IMR-90 (cell line): ENCODE measurements at regions not wholly inside any gene's neighbourhood (a gene's known extent, or its start where the extent isn't known, plus 50 kb on each side); places are given as distances from the start of the nearest gene placed in this dataset.

Experiments used
- ATAC-seq: fragments of 200-7000 bp; cut with Tn5 transposase; 2 replicates; pipeline ENCODE4 v1.9.1; 2020; ENCODE audit warnings: low read depth, mild to moderate bottlenecking, moderate library complexity
- BruUV-seq: library from RNA; stranded (reverse); fragments of 400-500 nt; replicated peaks from 2 replicates; lab custom pipeline; 2021; lab: Mats Ljungman, UMichigan
- CTCF ChIA-PET: fragments of 300-600 bp; formaldehyde crosslinking; extraction: SDS; loops from one replicate; lab custom pipeline; 2021; ENCODE audit warnings: antibody characterized with exemption; lab: Yijun Ruan, JAX
- POLR2A ChIA-PET: fragments of 300-600 bp; sonication (Branson Sonifier 250); formaldehyde crosslinking; loops from one replicate; lab custom pipeline; 2022; ENCODE audit warnings: antibody characterized with exemption; ENCODE audit not compliant: unreplicated experiment; lab: Charles Lee
- DNase-seq: peaks from one replicate; pipeline ENCODE4 v3.0.0; 2013
- H2AFZ ChIP-seq: replicated peaks from 2 replicates; pipeline ENCODE3; 2013; ENCODE audit warnings: low read length, mild to moderate bottlenecking; ENCODE audit not compliant: poor library complexity
- H2AK5ac ChIP-seq: 2 replicates; pipeline ENCODE4 v1.6.1; 2013; ENCODE audit warnings: low read depth, low read length, inconsistent platforms
- H2AK9ac ChIP-seq: replicated peaks from 2 replicates; pipeline ENCODE3; 2013; ENCODE audit warnings: mild to moderate bottlenecking, low read depth, low read length, moderate library complexity; ENCODE audit not compliant: poor library complexity
- H2BK120ac ChIP-seq: 2 replicates; pipeline ENCODE4 v1.6.1; 2013; ENCODE audit warnings: low read depth, low read length, inconsistent platforms
- H2BK15ac ChIP-seq: 3 replicates; pipeline ENCODE4 v1.6.1; 2013; ENCODE audit warnings: low read depth, low read length, inconsistent platforms
- H2BK20ac ChIP-seq: 2 replicates; pipeline ENCODE4 v1.6.1; 2013; ENCODE audit warnings: low read depth, mild to moderate bottlenecking, inconsistent platforms, low read length, moderate library complexity
- H2BK5ac ChIP-seq: 2 replicates; pipeline ENCODE4 v1.6.1; 2013; ENCODE audit warnings: mild to moderate bottlenecking, low read depth, low read length, inconsistent platforms; ENCODE audit not compliant: poor library complexity, severe bottlenecking
- H3K14ac ChIP-seq: replicated peaks from 2 replicates; pipeline ENCODE4 v1.6.1; 2013; ENCODE audit warnings: low read depth, low read length, inconsistent platforms
- H3K18ac ChIP-seq: 2 replicates; pipeline ENCODE4 v1.6.1; 2013; ENCODE audit warnings: low read depth, low read length, control low read depth
- H3K23ac ChIP-seq: 2 replicates; pipeline ENCODE4 v1.6.1; 2013; ENCODE audit warnings: low read depth, low read length, inconsistent platforms
- H3K27ac ChIP-seq: 2 replicates; pipeline ENCODE4 v1.5.1; 2013; ENCODE audit warnings: mild to moderate bottlenecking, control low read depth, low read length; ENCODE audit not compliant: insufficient read depth
- H3K27me3 ChIP-seq: 2 replicates; pipeline ENCODE4 v1.6.1; 2013; ENCODE audit warnings: low read length; ENCODE audit not compliant: control insufficient read depth, insufficient read depth
- H3K36me3 ChIP-seq: 2 replicates; pipeline ENCODE4 v1.6.1; 2013; ENCODE audit warnings: low read length, mixed read lengths; ENCODE audit not compliant: control insufficient read depth, insufficient read depth
- H3K4ac ChIP-seq: 2 replicates; pipeline ENCODE4 v1.6.1; 2013; ENCODE audit warnings: low read depth, low read length, inconsistent platforms
- H3K4me1 ChIP-seq: 2 replicates; pipeline ENCODE4 v1.6.1; 2013; ENCODE audit warnings: low read length, mixed read lengths; ENCODE audit not compliant: control insufficient read depth, insufficient read depth
- H3K4me2 ChIP-seq: 2 replicates; pipeline ENCODE4 v1.6.1; 2013; ENCODE audit warnings: low read depth, mild to moderate bottlenecking, control low read depth, low read length, moderate library complexity
- H3K4me3 ChIP-seq: 2 replicates; pipeline ENCODE4 v1.5.1; 2013; ENCODE audit warnings: low read depth, mild to moderate bottlenecking, control low read depth, low read length, moderate library complexity; ENCODE audit not compliant: insufficient read depth
- H3K56ac ChIP-seq: 2 replicates; pipeline ENCODE4 v1.6.1; 2013; ENCODE audit warnings: low read length, inconsistent platforms; ENCODE audit not compliant: insufficient read depth; ENCODE audit errors: extremely low read depth
- H3K79me1 ChIP-seq, 2 experiments: 2 replicates each; pipeline ENCODE4 v1.6.1; 2013; ENCODE audit warnings: low read length in 2 of 2, inconsistent platforms in 1 of 2, low read depth in 1 of 2
- H3K9ac ChIP-seq: 2 replicates; pipeline ENCODE4 v1.6.1; 2013; ENCODE audit warnings: low read depth, low read length, control low read depth
- H3K9me1 ChIP-seq: 2 replicates; pipeline ENCODE4 v1.6.1; 2013; ENCODE audit warnings: low read length, inconsistent platforms; ENCODE audit not compliant: insufficient read depth
- H3K9me3 ChIP-seq: 2 replicates; pipeline ENCODE4 v1.6.1; 2013; ENCODE audit warnings: low read length; ENCODE audit not compliant: control insufficient read depth, insufficient read depth
- H4K20me1 ChIP-seq: 2 replicates; pipeline ENCODE4 v1.6.1; 2013; ENCODE audit warnings: low read length, inconsistent platforms; ENCODE audit not compliant: insufficient read depth
- H4K5ac ChIP-seq: 2 replicates; pipeline ENCODE4 v1.6.1; 2013; ENCODE audit warnings: mild to moderate bottlenecking, low read depth, low read length, control low read depth
- H4K8ac ChIP-seq, 2 experiments: 2 replicates each; pipeline ENCODE4 v1.6.1; 2013; ENCODE audit warnings: low read depth in 2 of 2, low read length in 2 of 2, control low read depth in 1 of 2, inconsistent platforms in 1 of 2
- H4K91ac ChIP-seq: 2 replicates; pipeline ENCODE4 v1.6.1; 2013; ENCODE audit warnings: low read depth, low read length, inconsistent platforms; ENCODE audit not compliant: insufficient read depth
- ELK1 ChIP-seq: fragments of 150-350 bp; IDR thresholded peaks from 2 replicates; pipeline ENCODE4 v1.6.1; 2016; ENCODE audit warnings: low read depth, mild to moderate bottlenecking, low read length, moderate library complexity, borderline replicate concordance
- MAZ ChIP-seq: IDR thresholded peaks from 2 replicates; pipeline ENCODE4 v1.6.1; 2012; ENCODE audit warnings: low read depth, mild to moderate bottlenecking, low read length, improper control_type of control experiment, moderate library complexity, borderline replicate concordance
- RFX5 ChIP-seq: IDR thresholded peaks from 2 replicates; pipeline ENCODE4 v1.8.0; 2012; ENCODE audit warnings: low read depth, mild to moderate bottlenecking, low read length, moderate library complexity
- WGBS, 2 experiments: methylation state at CpG; one replicate each; pipeline versions ENCODE4 v1.1.5 to v1.1.7; 2013; ENCODE audit warnings: missing lambda C conversion rate in 2 of 2; ENCODE audit not compliant: insufficient read length in 1 of 2; ENCODE audit errors: extremely low coverage in 2 of 2; 5-methylcytosine and 5-hydroxymethylcytosine counted together
- dilution Hi-C: fragments of 300-500 bp; cut with HindIII; formaldehyde crosslinking; loops from one replicate; pipeline ENCODE4 v1.14.3; 2018; ENCODE audit warnings: low sequenced_read_pairs; ENCODE audit not compliant: unreplicated experiment
- in situ Hi-C: fragments of 300-500 bp; cut with MboI; formaldehyde crosslinking; loops from 3 replicates; pipeline ENCODE4 v1.14.3; 2019; ENCODE audit warnings: low sequenced_read_pairs, inconsistent platforms, mixed read lengths
- intact Hi-C: fragments of 100-400 bp; cut with micrococcal nuclease; formaldehyde crosslinking; loops from 2 replicates; pipeline ENCODE4 v1.10.0; 2022

GRCh38 chr3:144921710-144922109 is 950.1 kb downstream of the DIPK2A start:
- POLR2A ChIA-PET = no interaction called here
- ATAC-seq = no peak
- no peak overlapping the region for H3K4me2 ChIP-seq

More at GRCh38 chr3:144921710-144922109, 950.1 kb downstream of the DIPK2A start:
- Histone ChIP-seq H2AK9ac (no peak overlapping the region), H3K36me3 (no peaks in the 10 kb centered on the region), H3K9me3 (peaks cover 6% of the 10 kb centered on the region), H2BK15ac (no peak overlapping the region), H3K4me3 (no peak overlapping the region), H3K27me3 (no peaks in the 10 kb centered on the region), H3K14ac (no peak overlapping the region), H3K27ac (no peak overlapping the region), H3K23ac (no peak overlapping the region), H4K20me1 (no peaks in the 10 kb centered on the region), H2BK20ac (no peak overlapping the region), H2AK5ac (no peak overlapping the region), H3K4ac (no peak overlapping the region), H3K79me1 (no peaks in the 10 kb centered on the region), H3K9me1 (no peaks in the 10 kb centered on the region), H2BK5ac (no peak overlapping the region), H3K18ac (no peak overlapping the region), H2BK120ac (no peak overlapping the region), H4K91ac (no peak overlapping the region), H3K9ac (no peak overlapping the region), H4K5ac (no peak overlapping the region), H2AFZ (no peak overlapping the region), H3K4me1 (no peaks in the 10 kb centered on the region), H4K8ac (no peak overlapping the region), H3K56ac (no peak overlapping the region)
- no peak for DNase-seq
- BruUV-seq = no TSS peak
- dilution Hi-C loops = no loop called here
- intact Hi-C loops = no loop called here
- in situ Hi-C loops = no loop called here
- CTCF ChIA-PET = no interaction called here
- no CpG with 5 or more reads among the region's 4 CpGs for WGBS, 2 experiments
- no peak for TF ChIP-seq MAZ
- TF ChIP-seq RFX5 = no peak
- no peak for TF ChIP-seq ELK1
